CD4-positive, CD25-positive, alpha-beta regulatory T cell (primary cell): ENCODE measurements at regions not wholly inside any gene's neighbourhood (a gene's known extent, or its start where the extent isn't known, plus 50 kb on each side); places are given as distances from the start of the nearest gene placed in this dataset.

Experiments used
- ATAC-seq, 2 donors: fragments of 150-1000 bp; cut with Tn5 transposase; one replicate each; pipeline ENCODE4 v1.10.0; 2021; ENCODE audit warnings: low read depth in 2 of 2, moderate number of reproducible peaks in 2 of 2, moderate library complexity in 1 of 2
- DNase-seq, 3 donors: peaks; one replicate each; pipeline versions ENCODE4 v3.0.0 to v3.0.0-alpha.2; 2012 to 2022; ENCODE audit warnings: mixed read lengths in 1 of 3
- H3K27ac ChIP-seq: one replicate; pipeline ENCODE4 v1.7.0; 2013; ENCODE audit warnings: mild to moderate bottlenecking, low read length; ENCODE audit not compliant: insufficient read depth, poor library complexity, severe bottlenecking
- H3K27me3 ChIP-seq: one replicate; pipeline ENCODE4 v1.7.0; 2013; ENCODE audit warnings: low read length; ENCODE audit not compliant: control insufficient read depth, insufficient read depth
- H3K36me3 ChIP-seq: one replicate; pipeline ENCODE4 v1.7.0; 2013; ENCODE audit warnings: mild to moderate bottlenecking, low read length, moderate library complexity; ENCODE audit not compliant: control insufficient read depth, insufficient read depth
- H3K4me1 ChIP-seq: 2 replicates; pipeline ENCODE4 v1.7.0; 2013; ENCODE audit warnings: mild to moderate bottlenecking, low read length; ENCODE audit not compliant: insufficient read depth, control insufficient read depth, poor library complexity, severe bottlenecking
- H3K4me3 ChIP-seq: one replicate; pipeline ENCODE4 v1.7.0; 2013; ENCODE audit warnings: low read depth, mild to moderate bottlenecking, low read length, moderate library complexity
- H3K9me3 ChIP-seq, 2 experiments: 1 replicate in 1 of 2; 2 replicates in 1 of 2; pipeline ENCODE4 v1.7.0; 2013; ENCODE audit warnings: low read length in 2 of 2, mild to moderate bottlenecking in 1 of 2, moderate library complexity in 1 of 2; ENCODE audit not compliant: control insufficient read depth in 2 of 2
- H3K27ac Mint-ChIP-seq, 3 donors: one replicate each; pipeline ENCODE4 v1.8.0; 2020 to 2022; ENCODE audit warnings: mild to moderate bottlenecking in 3 of 3, mixed read lengths in 3 of 3, moderate library complexity in 2 of 3
- H3K27me3 Mint-ChIP-seq: one replicate; pipeline ENCODE4 v1.8.0; 2022; ENCODE audit warnings: mild to moderate bottlenecking, mixed read lengths
- H3K36me3 Mint-ChIP-seq: one replicate; pipeline ENCODE4 v1.8.0; 2020; ENCODE audit warnings: mixed read lengths
- H3K4me1 Mint-ChIP-seq, 4 donors: one replicate each; pipeline ENCODE4 v1.8.0; 2020 to 2022; ENCODE audit warnings: mixed read lengths in 4 of 4, mild to moderate bottlenecking in 1 of 4
- H3K4me3 Mint-ChIP-seq, 4 donors: one replicate each; pipeline ENCODE4 v1.8.0; 2020 to 2022; ENCODE audit warnings: mild to moderate bottlenecking in 4 of 4, mixed read lengths in 4 of 4, moderate library complexity in 3 of 4
- H3K9me3 Mint-ChIP-seq, 7 donors: one replicate each; pipeline ENCODE4 v1.8.0; 2020 to 2022; ENCODE audit warnings: mixed read lengths in 7 of 7, mild to moderate bottlenecking in 3 of 7, moderate library complexity in 2 of 7

DNA sequence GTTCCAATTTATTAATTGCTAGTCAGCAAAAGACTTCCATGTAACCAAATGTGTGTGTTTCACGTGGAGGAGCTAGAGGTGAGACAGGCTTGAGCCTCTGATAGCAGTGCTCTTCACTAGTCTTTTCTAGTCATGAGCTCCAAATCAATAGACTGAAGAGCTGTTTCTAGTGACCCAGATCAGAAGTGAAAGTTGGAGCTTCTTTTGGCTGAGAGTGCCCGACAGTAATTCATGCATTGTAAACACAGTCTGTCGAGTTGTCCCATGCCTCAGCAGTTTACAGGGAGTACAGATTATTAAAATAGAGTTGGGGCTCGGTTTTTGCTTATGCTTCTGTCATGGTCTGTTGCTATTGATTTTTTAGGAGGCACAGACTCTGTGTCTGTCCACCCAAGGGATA lies 793.1 kb downstream of the DTWD2 start:
- ATAC-seq = no peak
- Mint-ChIP-seq H3K36me3 (no peaks in the 10 kb centered on the region), H3K4me3 (no peak overlapping the region), H3K4me1 (no peaks in the 10 kb centered on the region), H3K9me3 (peaks cover 1 to 11% (median 3%) of the 10 kb centered on the region in 7 donors), H3K27me3 (no peaks in the 10 kb centered on the region), H3K27ac (no peak overlapping the region)
- Histone ChIP-seq H3K4me1 (no peaks in the 10 kb centered on the region), H3K27ac (no peak overlapping the region), H3K9me3 (no peaks in the 10 kb centered on the region), H3K4me3 (no peak overlapping the region), H3K36me3 (no peaks in the 10 kb centered on the region), H3K27me3 (no peaks in the 10 kb centered on the region)
- no peak for DNase-seq

DNA sequence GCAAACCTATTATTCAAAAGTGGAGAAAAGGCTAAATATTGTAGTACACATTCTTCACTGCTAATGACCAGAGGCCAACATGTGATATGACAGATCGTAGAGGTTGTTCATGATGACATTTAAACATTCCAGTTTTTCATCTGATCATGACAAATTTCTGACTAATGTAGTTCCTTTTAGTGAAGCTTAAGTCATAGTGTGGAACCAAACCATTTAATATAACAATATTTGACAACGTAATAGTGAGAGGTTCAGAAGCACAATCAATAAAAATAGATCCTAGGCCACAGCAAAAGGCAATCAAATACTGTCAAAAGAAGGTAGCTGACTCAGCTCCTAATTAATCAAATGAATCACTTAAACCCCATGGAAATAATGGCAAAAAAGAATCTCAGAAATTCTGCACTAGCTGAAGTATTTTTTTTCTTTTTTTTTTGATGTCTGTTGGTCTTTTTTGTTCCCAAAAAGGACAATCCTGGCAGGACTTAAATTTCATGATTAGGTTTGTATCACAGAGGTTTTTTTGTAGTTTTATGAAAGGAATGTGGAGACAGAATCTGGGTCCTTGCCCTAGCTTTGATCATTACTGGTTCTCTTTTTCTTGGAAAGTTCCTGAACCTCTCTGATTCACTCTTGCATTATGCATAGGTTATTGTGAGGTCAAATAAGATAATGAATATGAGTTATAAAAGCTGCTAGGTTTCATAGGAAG lies 795.0 kb downstream of the DTWD2 start:
- ATAC-seq (no peak), DNase-seq (no peak)
- H3K4me1 ChIP-seq = no peaks in the 10 kb centered on the region
- no peaks in the 10 kb centered on the region for H3K9me3 ChIP-seq
- Mint-ChIP-seq H3K9me3 (peaks cover 1 to 11% (median 4%) of the 10 kb centered on the region in 7 donors), H3K27me3 (no peaks in the 10 kb centered on the region), H3K27ac (no peak overlapping the region), H3K4me3 (no peak overlapping the region), H3K4me1 (no peaks in the 10 kb centered on the region), H3K36me3 (no peaks in the 10 kb centered on the region)
- no peaks in the 10 kb centered on the region for H3K36me3 ChIP-seq
- no peaks in the 10 kb centered on the region for H3K27me3 ChIP-seq
- H3K27ac ChIP-seq = no peak overlapping the region
- no peak overlapping the region for H3K4me3 ChIP-seq

DNA sequence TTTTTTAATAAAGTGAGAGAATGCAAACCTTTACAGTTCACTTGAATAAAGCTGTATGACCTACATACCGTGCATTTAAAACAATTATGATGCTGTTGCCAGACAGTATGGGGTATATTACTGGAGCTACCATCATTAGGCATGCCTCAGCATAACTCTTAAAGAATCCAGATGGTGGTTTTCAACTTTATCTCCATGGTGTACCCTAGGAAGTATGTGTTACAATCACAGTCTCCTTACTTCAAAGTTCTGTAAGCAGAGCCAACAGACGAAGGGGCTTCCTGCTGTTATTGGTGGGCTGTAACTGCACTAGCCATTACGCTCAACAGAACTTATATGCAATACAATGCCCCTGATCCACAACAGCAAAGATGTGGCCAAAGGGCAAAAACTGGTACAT lies 803.3 kb downstream of the DTWD2 start:
- Histone ChIP-seq H3K4me1 (no peaks in the 10 kb centered on the region), H3K9me3 (no peaks in the 10 kb centered on the region), H3K4me3 (no peak overlapping the region), H3K27ac (no peak overlapping the region), H3K36me3 (no peaks in the 10 kb centered on the region), H3K27me3 (no peaks in the 10 kb centered on the region)
- Mint-ChIP-seq H3K4me3 (no peak overlapping the region), H3K9me3 (peaks cover 0 to 5% (median 2%) of the 10 kb centered on the region in 7 donors), H3K27ac (no peak overlapping the region), H3K27me3 (no peaks in the 10 kb centered on the region), H3K4me1 (no peaks in the 10 kb centered on the region), H3K36me3 (no peaks in the 10 kb centered on the region)
- no peak for ATAC-seq
- no peak for DNase-seq

DNA sequence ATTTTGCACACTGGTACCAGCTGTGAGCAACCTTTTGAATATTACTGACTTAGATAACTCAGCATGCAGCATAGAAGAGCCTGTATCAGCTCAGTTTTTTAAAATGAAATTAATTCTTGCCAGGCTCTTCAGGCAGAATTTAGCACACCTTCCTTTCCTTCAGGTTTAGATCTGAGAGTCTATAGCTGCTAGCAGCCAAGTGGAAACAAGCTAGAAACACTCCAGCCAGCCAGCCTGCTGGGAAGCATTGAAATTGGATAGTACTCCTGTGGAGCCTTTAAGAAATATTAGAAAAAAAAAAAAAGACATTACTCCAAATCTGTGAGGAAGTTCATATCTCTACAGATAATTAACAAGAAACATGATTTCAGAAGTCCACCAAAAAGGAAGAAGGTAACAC lies 812.2 kb downstream of the DTWD2 start:
- H3K4me1 Mint-ChIP-seq = no peaks in the 10 kb centered on the region
- no peaks in the 10 kb centered on the region for H3K27me3 Mint-ChIP-seq
- no peak overlapping the region for H3K27ac ChIP-seq
- no peak for ATAC-seq
- no peaks in the 10 kb centered on the region for H3K4me1 ChIP-seq
- H3K27ac Mint-ChIP-seq = no peak overlapping the region
- DNase-seq = no peak
- peaks cover 2 to 13% (median 5%) of the 10 kb centered on the region in 7 donors for H3K9me3 Mint-ChIP-seq
- H3K4me3 Mint-ChIP-seq = no peak overlapping the region
- H3K36me3 Mint-ChIP-seq = no peaks in the 10 kb centered on the region
- H3K4me3 ChIP-seq = no peak overlapping the region
- no peaks in the 10 kb centered on the region for H3K36me3 ChIP-seq
- H3K9me3 ChIP-seq = peaks cover 0 to 2% of the 10 kb centered on the region in 2 experiments
- no peaks in the 10 kb centered on the region for H3K27me3 ChIP-seq

DNA sequence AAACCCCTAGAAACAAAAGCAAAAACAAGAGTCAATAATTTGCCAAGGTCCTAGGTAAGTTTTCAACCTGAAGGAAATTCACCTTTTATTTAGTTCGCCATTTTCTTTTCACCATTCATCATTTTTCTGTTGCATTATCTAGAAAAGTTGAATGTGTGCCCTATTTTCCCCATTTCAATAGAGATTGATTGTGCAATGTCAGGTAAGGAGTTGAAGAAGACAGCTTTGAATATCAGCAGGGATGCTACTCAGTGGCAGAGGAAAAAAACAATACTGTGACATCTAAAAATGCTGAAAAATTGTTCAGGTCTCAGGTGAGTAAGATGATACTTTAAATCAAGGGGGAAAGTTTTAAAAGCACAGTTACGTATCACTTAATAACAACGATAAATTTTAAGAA lies 813.7 kb downstream of the DTWD2 start:
- Histone ChIP-seq H3K36me3 (no peaks in the 10 kb centered on the region), H3K4me1 (no peaks in the 10 kb centered on the region), H3K27ac (no peak overlapping the region), H3K4me3 (no peak overlapping the region), H3K9me3 (peaks cover 0 to 2% of the 10 kb centered on the region in 2 experiments), H3K27me3 (no peaks in the 10 kb centered on the region)
- Mint-ChIP-seq H3K36me3 (no peaks in the 10 kb centered on the region), H3K4me1 (no peaks in the 10 kb centered on the region), H3K4me3 (no peak overlapping the region), H3K27ac (no peak overlapping the region), H3K27me3 (no peaks in the 10 kb centered on the region), H3K9me3 (peaks cover 2 to 13% (median 5%) of the 10 kb centered on the region in 7 donors)
- DNase-seq = no peak
- ATAC-seq = no peak

DNA sequence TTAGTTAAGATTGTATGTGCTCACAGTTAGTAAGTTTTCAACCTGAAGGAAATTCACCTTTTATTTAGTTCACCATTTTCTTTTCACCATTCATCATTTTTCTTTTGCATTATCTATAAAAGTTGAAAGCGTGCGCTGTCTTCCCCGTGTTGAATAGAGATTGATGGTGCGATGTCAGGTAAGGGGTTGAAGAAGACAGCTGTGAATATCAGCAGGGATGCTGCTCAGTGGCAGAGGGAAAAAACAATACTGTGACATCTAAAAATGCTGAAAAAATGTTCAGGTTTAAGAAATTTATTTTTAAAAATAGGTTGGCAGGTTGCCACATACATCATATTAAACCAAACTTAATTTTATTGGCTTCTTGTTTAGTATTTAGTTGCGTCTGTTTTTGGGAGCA lies 815.0 kb downstream of the DTWD2 start:
- no peaks in the 10 kb centered on the region for H3K27me3 Mint-ChIP-seq
- ATAC-seq = no peak
- H3K4me1 Mint-ChIP-seq = no peaks in the 10 kb centered on the region
- no peak overlapping the region for H3K27ac ChIP-seq
- no peak overlapping the region for H3K4me3 Mint-ChIP-seq
- H3K36me3 ChIP-seq = no peaks in the 10 kb centered on the region
- no peak overlapping the region for H3K4me3 ChIP-seq
- no peak for DNase-seq
- no peak overlapping the region for H3K27ac Mint-ChIP-seq
- no peaks in the 10 kb centered on the region for H3K4me1 ChIP-seq
- no peaks in the 10 kb centered on the region for H3K36me3 Mint-ChIP-seq
- no peaks in the 10 kb centered on the region for H3K27me3 ChIP-seq
- peaks cover 2 to 13% (median 5%) of the 10 kb centered on the region in 7 donors for H3K9me3 Mint-ChIP-seq
- H3K9me3 ChIP-seq = peaks cover 0 to 2% of the 10 kb centered on the region in 2 experiments

DNA sequence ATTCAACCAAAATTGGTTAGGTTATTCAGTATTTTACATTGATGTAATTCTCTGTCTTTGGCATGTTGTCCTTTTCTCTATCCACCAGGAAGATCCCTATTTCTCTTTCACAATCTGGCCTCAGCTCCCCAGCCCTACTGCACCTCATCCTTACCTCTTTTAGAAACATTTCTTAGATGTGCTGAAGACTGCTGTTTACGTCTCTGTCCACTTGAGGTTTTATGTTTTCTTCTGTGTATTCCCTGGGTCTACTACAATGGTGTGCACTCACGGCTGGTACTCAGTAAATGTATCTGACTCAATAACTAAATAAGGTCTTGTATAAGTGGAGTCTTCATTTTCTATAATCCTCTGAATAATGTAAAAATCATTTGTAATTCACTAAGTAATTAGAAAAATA lies 822.7 kb downstream of the DTWD2 start:
- H3K4me1 ChIP-seq = no peaks in the 10 kb centered on the region
- Mint-ChIP-seq H3K4me1 (no peaks in the 10 kb centered on the region), H3K27ac (peak overlapping the region in 1 of 3 donors; percentile 58), H3K4me3 (no peak overlapping the region), H3K27me3 (no peaks in the 10 kb centered on the region), H3K9me3 (peaks cover 0 to 16% (median 3%) of the 10 kb centered on the region in 7 donors), H3K36me3 (no peaks in the 10 kb centered on the region)
- no peak for ATAC-seq
- H3K27me3 ChIP-seq = no peaks in the 10 kb centered on the region
- no peaks in the 10 kb centered on the region for H3K36me3 ChIP-seq
- no peak for DNase-seq
- no peak overlapping the region for H3K4me3 ChIP-seq
- H3K9me3 ChIP-seq = no peaks in the 10 kb centered on the region
- no peak overlapping the region for H3K27ac ChIP-seq

DNA sequence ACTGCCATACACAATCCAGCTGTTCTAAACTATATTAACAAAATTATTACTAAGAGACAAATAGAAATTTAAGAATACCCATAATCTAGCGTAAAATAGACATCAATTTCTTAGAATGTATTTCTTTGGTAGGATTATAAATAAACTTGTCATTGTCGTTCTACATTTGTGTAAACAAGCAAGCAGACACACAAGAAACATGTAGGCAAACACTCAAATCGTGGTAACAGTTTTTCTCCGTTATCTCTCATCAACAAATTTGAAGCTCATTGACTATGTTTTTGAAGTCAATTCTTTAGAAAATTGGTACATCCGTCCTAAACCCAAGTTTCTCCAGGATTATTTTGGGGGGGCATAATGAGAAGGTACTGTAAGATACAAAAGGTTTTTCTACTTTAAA lies 832.2 kb downstream of the DTWD2 start:
- Mint-ChIP-seq H3K4me1 (peaks cover 0 to 6% (median 0%) of the 10 kb centered on the region in 4 donors), H3K9me3 (peaks cover 2 to 14% (median 8%) of the 10 kb centered on the region in 7 donors), H3K27ac (no peak overlapping the region), H3K4me3 (no peak overlapping the region), H3K36me3 (no peaks in the 10 kb centered on the region), H3K27me3 (no peaks in the 10 kb centered on the region)
- H3K4me3 ChIP-seq = no peak overlapping the region
- ATAC-seq = no peak
- no peaks in the 10 kb centered on the region for H3K4me1 ChIP-seq
- no peak for DNase-seq
- H3K9me3 ChIP-seq = no peaks in the 10 kb centered on the region
- no peak overlapping the region for H3K27ac ChIP-seq
- no peaks in the 10 kb centered on the region for H3K27me3 ChIP-seq
- H3K36me3 ChIP-seq = no peaks in the 10 kb centered on the region
